ENCODE measurements at regions not wholly inside any gene's neighbourhood (a gene's known extent, or its start where the extent isn't known, plus 50 kb on each side); places are given as distances from the start of the nearest gene placed in this dataset.

GRCh38 chr4:14434483-14434882 is 567.8 kb upstream of the CPEB2 start:
- TF ChIP-seq EZH2 (IDR thresholded peaks at IDR 0.05; ENCODE audit: low read length), result no peak
- TF ChIP-seq CTCF (optimal IDR thresholded peaks at IDR 0.05 in 1 of 3, IDR thresholded peaks at IDR 0.05 in 1 of 3, conservative IDR thresholded peaks at IDR 0.05 in 1 of 3; ENCODE audit: extremely low read depth in 1 of 3, insufficient read depth in 2 of 3, low read length in 3 of 3), result no peak
